Thyroid gland (tissue), 4 donors: ENCODE measurements at regions not wholly inside any gene's neighbourhood (a gene's known extent, or its start where the extent isn't known, plus 50 kb on each side); places are given as distances from the start of the nearest gene placed in this dataset.

Source experiments
- CTCF ChIP-seq, 6 experiments: fragments of 200-600 bp in 3 of 6; fragments of 450-650 bp in 3 of 6; sonication (generic) in 3 of 6; IDR thresholded peaks; one replicate each; pipeline ENCODE4 v1.5.1; 2016 to 2019; ENCODE audit warnings: antibody characterized with exemption in 6 of 6, mild to moderate bottlenecking in 2 of 6, inconsistent platforms in 1 of 6, moderate library complexity in 1 of 6
- POLR2A ChIP-seq, 2 donors: fragments of 450-650 bp; IDR thresholded peaks; one replicate each; pipeline ENCODE4 v1.6.1; 2017; ENCODE audit warnings: antibody characterized with exemption in 2 of 2, mild to moderate bottlenecking in 2 of 2, moderate library complexity in 1 of 2

- TF ChIP-seq POLR2A (IDR thresholded peaks at IDR 0.05) (no peak), CTCF (IDR thresholded peaks at IDR 0.05) (no peak)
Observed at GRCh38 chr9:11092974-11093373, 480.2 kb upstream of the PTPRD start.
